ENCODE measurements at regions not wholly inside any gene's neighbourhood (a gene's known extent, or its start where the extent isn't known, plus 50 kb on each side); places are given as distances from the start of the nearest gene placed in this dataset.

GRCh38 chr12:13390381-13390861 lies 193.9 kb downstream of the EMP1 start:
- no peak for TF ChIP-seq CTCF (conservative IDR thresholded peaks at IDR 0.05; ENCODE audit: low read depth, low read length)
- TF ChIP-seq EZH2phosphoT487 (IDR thresholded peaks at IDR 0.05; ENCODE audit: borderline replicate concordance, low read length) = peak; percentile 47; the same call in 1 of the 2 replicates
